Subcutaneous adipose tissue (tissue), 1 donor: ENCODE measurements at regions not wholly inside any gene's neighbourhood (a gene's known extent, or its start where the extent isn't known, plus 50 kb on each side); places are given as distances from the start of the nearest gene placed in this dataset.
A peak's percentile ranks its signal among the peaks of the same experiment; 100 is the strongest.

Experiments
- TF ChIP-seq, protein P1 (sequence below): fragments of 450-650 bp; IDR thresholded peaks from one replicate; pipeline ENCODE4 v1.5.1; 2016; ENCODE audit warnings: low read depth, mild to moderate bottlenecking, control low read depth, antibody characterized with exemption, moderate library complexity

DNA sequence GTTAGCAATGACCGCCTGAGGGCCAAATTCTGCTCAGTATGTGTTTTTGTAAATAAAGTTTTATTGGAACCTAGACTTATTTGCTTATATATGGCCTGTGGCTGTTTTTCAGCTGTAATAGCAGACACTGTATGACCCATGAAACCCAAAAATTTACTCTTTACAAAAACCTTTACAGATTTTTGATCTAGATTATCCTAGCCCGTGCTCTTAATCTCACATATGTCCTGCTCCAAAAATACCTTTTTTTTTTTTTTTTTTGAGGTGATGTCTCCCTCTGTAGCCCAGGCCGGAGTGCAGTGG, 148.0 kb upstream of the ZNF217 start:
- TF ChIP-seq, protein P1, sequence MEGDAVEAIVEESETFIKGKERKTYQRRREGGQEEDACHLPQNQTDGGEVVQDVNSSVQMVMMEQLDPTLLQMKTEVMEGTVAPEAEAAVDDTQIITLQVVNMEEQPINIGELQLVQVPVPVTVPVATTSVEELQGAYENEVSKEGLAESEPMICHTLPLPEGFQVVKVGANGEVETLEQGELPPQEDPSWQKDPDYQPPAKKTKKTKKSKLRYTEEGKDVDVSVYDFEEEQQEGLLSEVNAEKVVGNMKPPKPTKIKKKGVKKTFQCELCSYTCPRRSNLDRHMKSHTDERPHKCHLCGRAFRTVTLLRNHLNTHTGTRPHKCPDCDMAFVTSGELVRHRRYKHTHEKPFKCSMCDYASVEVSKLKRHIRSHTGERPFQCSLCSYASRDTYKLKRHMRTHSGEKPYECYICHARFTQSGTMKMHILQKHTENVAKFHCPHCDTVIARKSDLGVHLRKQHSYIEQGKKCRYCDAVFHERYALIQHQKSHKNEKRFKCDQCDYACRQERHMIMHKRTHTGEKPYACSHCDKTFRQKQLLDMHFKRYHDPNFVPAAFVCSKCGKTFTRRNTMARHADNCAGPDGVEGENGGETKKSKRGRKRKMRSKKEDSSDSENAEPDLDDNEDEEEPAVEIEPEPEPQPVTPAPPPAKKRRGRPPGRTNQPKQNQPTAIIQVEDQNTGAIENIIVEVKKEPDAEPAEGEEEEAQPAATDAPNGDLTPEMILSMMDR = no peak

DNA sequence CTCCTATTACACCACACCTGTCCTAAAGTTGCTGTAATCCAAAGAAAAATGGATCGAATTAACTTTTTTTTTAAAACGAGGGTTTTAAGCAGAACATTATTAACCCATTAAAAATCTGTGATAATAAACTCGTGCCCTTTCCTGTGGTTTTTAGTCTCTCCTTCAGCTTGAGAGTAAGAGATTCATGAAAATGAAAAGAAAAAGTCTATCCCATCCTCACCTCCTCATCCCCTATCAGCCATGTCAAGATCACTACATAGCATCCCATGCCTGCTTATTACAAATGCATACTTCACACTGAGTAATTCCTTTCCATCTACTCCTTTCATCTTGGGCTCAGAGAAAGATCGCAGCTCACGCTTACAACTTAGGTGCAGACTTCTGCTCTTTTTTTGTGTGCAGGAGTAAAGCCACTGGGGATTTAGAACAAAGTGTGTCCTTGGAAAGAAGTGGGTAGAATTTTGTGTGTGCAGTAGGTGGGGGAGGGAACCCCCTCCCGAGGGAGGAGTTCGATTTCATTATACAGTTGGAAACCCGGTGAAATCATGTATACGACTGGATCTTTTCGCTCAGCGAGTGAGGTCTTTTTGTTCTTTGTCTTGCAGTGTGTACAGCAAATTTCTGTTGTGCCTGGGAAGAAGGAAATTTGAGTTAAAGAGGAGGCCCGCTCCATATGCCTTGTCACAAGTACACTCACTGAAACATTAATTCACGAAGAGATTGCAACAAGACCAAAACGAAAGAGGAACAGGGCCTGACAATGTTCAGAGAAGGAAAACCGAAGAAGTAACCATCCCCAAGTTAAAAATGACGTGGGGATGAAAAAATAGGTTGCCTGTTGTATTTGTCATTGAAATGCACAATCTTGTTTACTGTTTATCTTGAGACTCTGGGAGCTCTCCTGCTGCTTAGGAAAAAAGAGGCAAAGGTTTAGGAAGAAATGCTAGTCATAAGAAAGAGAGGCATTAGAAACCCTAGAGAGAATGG, 146.5 kb upstream of the ZNF217 start:
- TF ChIP-seq, protein P1 = no peak

DNA sequence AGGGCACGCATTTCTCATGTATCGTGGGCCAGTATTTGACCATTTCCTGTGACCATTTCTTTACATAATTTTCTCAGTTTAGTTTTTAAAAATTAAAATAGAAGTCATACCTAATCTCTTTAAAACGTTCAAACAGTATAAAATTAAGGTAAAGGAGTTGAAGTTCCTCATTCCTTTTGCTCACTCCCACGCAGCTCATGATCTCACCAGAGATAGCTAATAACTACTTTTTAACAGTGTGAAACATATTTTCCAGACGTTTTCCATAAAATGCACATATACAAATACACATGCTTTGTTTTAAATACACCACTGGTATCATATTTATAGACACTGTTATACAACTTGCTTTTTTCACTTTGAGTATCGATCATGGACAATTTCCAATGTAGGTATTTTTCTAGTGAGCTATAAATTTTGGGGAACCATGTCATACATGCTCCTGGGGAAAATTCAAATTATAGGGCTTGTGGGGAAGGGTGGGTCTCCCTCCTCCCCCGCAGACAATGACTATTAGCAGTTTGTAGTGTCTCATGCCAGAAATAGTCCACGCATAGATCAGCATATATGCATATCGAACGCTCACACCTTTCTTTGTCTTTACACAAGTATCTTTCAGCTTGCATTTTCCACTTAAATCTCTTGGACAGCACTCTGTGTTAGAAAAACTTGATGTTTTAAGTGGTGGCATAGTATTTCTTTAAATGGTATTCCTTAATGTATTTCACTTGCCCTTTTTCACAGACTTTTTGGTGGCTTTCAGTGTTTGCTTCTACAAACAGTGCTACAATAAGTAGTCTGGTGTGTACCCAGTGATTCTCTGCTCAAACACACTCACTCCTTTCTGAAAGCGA, 145.5 kb upstream of the ZNF217 start:
- TF ChIP-seq, protein P1 = no peak

DNA sequence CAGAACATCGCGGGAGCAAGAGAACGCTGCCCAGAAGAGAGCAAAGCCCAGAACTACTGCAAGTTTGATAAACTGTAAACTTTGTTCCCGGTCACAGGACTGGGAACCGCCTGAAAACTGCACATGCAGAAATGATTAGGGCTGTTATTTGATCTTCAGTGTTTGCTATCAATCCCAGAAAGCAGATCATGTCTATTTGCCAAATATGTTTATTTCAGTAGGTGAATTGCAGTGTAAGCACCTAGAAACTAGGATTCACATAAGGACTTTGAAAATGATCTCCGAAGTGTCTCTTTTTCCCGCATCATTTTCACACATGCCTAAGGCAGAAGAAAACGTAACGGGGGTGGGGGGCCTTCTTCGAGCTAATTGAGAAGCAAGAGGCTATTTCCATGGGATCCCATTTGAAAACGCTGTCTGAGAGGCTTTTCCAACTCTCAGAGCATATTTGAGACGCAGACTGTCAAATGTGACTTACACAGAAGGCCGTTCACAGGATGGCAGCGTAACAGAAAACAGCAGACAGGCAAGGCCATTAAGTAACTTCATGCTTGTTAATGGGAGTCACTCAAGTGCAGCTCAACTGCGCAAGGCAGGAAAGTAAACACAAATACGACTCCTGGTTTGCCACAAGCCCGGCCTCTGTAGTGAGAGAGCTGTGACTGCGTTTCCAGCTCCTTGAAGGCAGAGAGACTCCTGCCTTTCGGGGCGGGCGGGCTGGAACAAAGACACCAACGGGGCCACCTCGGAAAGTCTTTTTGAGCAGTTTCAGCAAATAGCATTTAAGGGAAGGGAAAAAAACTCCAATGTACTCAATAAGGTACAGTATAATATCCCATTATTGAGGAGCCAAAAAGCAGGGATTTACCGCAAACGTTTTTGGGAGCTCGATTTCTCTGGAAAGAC, 144.7 kb upstream of the ZNF217 start:
- TF ChIP-seq, protein P1 = peak; percentile 50

DNA sequence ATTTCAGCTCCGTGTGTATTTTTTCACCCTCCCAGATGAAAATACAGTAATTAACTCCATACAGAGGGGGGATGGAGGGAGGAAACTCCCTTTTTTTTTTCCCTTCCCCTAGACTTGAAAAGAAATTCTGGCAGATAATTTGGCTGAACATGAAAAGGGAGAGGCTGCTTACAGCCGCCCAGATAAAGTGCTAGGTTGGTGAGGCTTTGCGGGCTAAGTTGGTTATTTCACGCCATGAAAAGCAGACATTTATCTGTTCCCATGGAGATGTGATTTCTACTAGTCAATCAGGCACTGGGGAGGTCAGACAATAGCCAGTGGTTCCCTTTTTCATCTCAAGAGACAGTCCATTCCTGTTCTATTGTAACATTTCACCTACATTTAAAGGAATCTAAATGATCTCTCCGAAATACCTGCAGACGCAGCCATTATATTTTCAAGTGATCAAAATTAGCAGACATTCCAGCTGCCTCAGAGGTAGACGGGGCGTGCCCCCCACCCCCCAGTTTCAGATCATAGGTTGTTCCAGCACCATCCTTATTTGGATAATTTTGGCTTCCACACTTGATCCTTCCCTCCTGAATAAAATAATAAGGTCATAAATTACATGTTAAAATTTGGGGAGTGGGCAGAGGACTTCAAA, 143.9 kb upstream of the ZNF217 start:
- TF ChIP-seq, protein P1 = no peak

DNA sequence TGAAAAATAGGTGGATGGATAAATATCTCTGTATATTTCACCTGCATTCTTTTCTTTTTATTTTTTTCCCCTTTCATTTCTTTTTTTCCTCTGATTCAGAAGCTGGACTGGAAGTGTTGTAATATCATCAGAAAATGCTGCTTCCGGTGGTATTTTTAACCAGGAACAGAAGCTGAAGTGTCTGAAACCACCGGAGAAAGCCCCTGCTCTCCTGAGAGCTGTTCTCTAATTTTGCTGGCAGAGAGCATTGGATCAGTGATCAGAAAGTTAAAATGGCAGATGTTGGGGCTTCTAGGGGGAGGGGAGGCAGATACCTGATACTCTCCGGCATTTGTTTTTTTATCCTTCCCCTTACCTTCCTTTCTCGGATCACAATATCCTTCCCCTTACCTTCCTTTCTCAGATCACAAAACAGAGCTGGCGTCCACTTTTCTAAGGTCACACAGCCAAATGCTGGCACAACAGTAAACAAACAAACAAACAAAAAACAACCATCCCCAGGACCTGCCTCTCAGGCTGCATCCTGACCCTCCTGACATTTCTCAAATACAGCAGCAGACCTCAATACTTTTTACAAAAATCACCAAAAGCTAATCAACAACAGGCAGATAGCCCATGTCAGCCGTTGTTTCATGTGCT, 143.2 kb upstream of the ZNF217 start:
- TF ChIP-seq, protein P1 = no peak
